ENCODE measurements at regions not wholly inside any gene's neighbourhood (a gene's known extent, or its start where the extent isn't known, plus 50 kb on each side); places are given as distances from the start of the nearest gene placed in this dataset.

- DNase-seq (ENCODE audit: low read depth, low spot score) (no peak), ATAC-seq (no peak), FAIRE-seq (no peak)
- Histone ChIP-seq H3K9me3 (replicated peaks; ENCODE audit: control insufficient read depth, insufficient read depth, low read length) (no peaks in the 10 kb centered on the region), H3K79me2 (ENCODE audit: control insufficient read depth, insufficient read depth, low read length) (no peaks in the 10 kb centered on the region), H3K27ac (ENCODE audit: control insufficient read depth, insufficient read depth) (no peak overlapping the region), H3K27me3 (replicated peaks in 1 of 2; ENCODE audit: control insufficient read depth in 2 of 2, insufficient read depth in 2 of 2, low read length in 1 of 2) (peaks cover 0 to 1% of the 10 kb centered on the region in 2 experiments; a peak in 1 of 4 replicates), H3K36me3 (ENCODE audit: control insufficient read depth in 2 of 2, insufficient read depth in 2 of 2, low read length in 1 of 2) (no peaks in the 10 kb centered on the region), H4K20me1 (ENCODE audit: control insufficient read depth, insufficient read depth) (no peaks in the 10 kb centered on the region), H3K4me1 (ENCODE audit: control insufficient read depth, insufficient read depth, low read length) (no peaks in the 10 kb centered on the region), H3K4me2 (ENCODE audit: control insufficient read depth, insufficient read depth) (no peak overlapping the region), H2AFZ (ENCODE audit: control insufficient read depth, low read depth, low read length) (no peak overlapping the region), H3K4me3 (no peak overlapping the region), H3K9ac (ENCODE audit: control insufficient read depth, insufficient read depth, low read length) (no peak overlapping the region)
- CTCF ChIA-PET: no interaction called here
- POLR2A ChIA-PET: no interaction called here
- SMC1A ChIA-PET (ENCODE audit: uncharacterized antibody, unreplicated experiment): interaction anchor here (0.5 kb wide), 1 partner anchor 82 kb away, joined by 4 read pairs; no protein-coding TSS in a partner anchor
- BruUV-seq (replicated peaks): no TSS peak
- TF ChIP-seq DPF2 (IDR thresholded peaks at IDR 0.05): no peak
- TF ChIP-seq USF2 (IDR thresholded peaks at IDR 0.05; ENCODE audit: borderline replicate concordance, low read depth, low read length): no peak
- TF ChIP-seq IRF5 (IDR thresholded peaks at IDR 0.05; ENCODE audit: borderline replicate concordance): no peak
- TF ChIP-seq TCF7 (IDR thresholded peaks at IDR 0.05; ENCODE audit: borderline replicate concordance): no peak
- no peak for TF ChIP-seq NRF1 (conservative IDR thresholded peaks at IDR 0.05; ENCODE audit: low read depth, low read length)
- no peak for TF ChIP-seq HDAC6 (IDR thresholded peaks at IDR 0.05; ENCODE audit: unreplicated experiment)
- no peak for TF ChIP-seq ZNF274 (IDR thresholded peaks at IDR 0.05; ENCODE audit: insufficient read depth, insufficient read length)
- TF ChIP-seq ATF7 (IDR thresholded peaks at IDR 0.05; ENCODE audit: low read depth): no peak
- no peak for TF ChIP-seq E2F8 (IDR thresholded peaks at IDR 0.05; ENCODE audit: low read depth, partially characterized antibody)
- TF ChIP-seq ZNF687 (IDR thresholded peaks at IDR 0.05): no peak
- TF ChIP-seq BHLHE40 (IDR thresholded peaks at IDR 0.05; ENCODE audit: borderline replicate concordance in 1 of 2, low read depth in 2 of 2, low read length in 1 of 2): no peak
- TF ChIP-seq PML (IDR thresholded peaks at IDR 0.05; ENCODE audit: low read length): no peak
- no peak for TF ChIP-seq STAT3 (IDR thresholded peaks at IDR 0.05; ENCODE audit: low read depth, low read length)
- TF ChIP-seq SMAD1 (IDR thresholded peaks at IDR 0.05; ENCODE audit: low read depth, partially characterized antibody): no peak
- no peak for TF ChIP-seq BACH1 (IDR thresholded peaks at IDR 0.05; ENCODE audit: borderline replicate concordance)
- no peak for TF ChIP-seq SP1 (IDR thresholded peaks at IDR 0.05; ENCODE audit: low read depth, low read length)
- in situ Hi-C loops (cut with MboI) (no loop called here), intact Hi-C loops (cut with micrococcal nuclease; ENCODE audit: unreplicated experiment) (loop anchor here (5.0 kb wide), 1 partner anchor 229 kb away; no protein-coding TSS in a partner anchor)
- RAD21 ChIA-PET (ENCODE audit: unreplicated experiment): no interaction called here
- WGBS (ENCODE audit: insufficient coverage, insufficient replicate concordance, low lambda C conversion rate, missing lambda C conversion rate): 47% methylated on average over 14 of the region's 14 CpGs
These were observed 303.9 kb downstream of the EIPR1 start for GRCh38 chr2:3073704-3074103.

Data from GM12878 (cell line).